DOHH2 (cell line): ENCODE measurements at regions not wholly inside any gene's neighbourhood (a gene's known extent, or its start where the extent isn't known, plus 50 kb on each side); places are given as distances from the start of the nearest gene placed in this dataset.

ENCODE experiments used
- H3F3A ChIP-seq: fragments of 200-600 bp; sonication (generic), shearing (Covaris generic); 2 replicates; pipeline ENCODE4 v1.6.0; 2016; ENCODE audit warnings: antibody characterized with exemption, mild to moderate bottlenecking; ENCODE audit not compliant: control insufficient read depth, insufficient read depth
- H3K27ac ChIP-seq: fragments of 200-600 bp; sonication (generic); 2 replicates; pipeline ENCODE4 v1.5.1; 2014; ENCODE audit warnings: low read depth, mild to moderate bottlenecking, low read length, moderate library complexity
- H3K27me3 ChIP-seq: fragments of 200-600 bp; sonication (generic); 2 replicates; pipeline ENCODE4 v1.6.1; 2014; ENCODE audit warnings: mild to moderate bottlenecking, low read length, mixed read lengths; ENCODE audit not compliant: control insufficient read depth
- H3K36me3 ChIP-seq: fragments of 200-600 bp; sonication (generic); 2 replicates; pipeline ENCODE4 v1.6.1; 2014; ENCODE audit warnings: mild to moderate bottlenecking, low read length, moderate library complexity, mixed read lengths; ENCODE audit not compliant: control insufficient read depth
- H3K4me1 ChIP-seq: fragments of 200-600 bp; sonication (generic); 2 replicates; pipeline ENCODE4 v1.6.1; 2014; ENCODE audit warnings: mild to moderate bottlenecking, low read length, mixed read lengths; ENCODE audit not compliant: control insufficient read depth
- H3K4me2 ChIP-seq: fragments of 200-600 bp; sonication (generic); 2 replicates; pipeline ENCODE4 v1.6.0; 2014; ENCODE audit warnings: mild to moderate bottlenecking, low read length, moderate library complexity
- H3K4me3 ChIP-seq: fragments of 200-600 bp; sonication (generic); 2 replicates; pipeline ENCODE4 v1.5.1; 2014; ENCODE audit warnings: mild to moderate bottlenecking, low read length, mixed read lengths
- H3K79me2 ChIP-seq: fragments of 200-600 bp; sonication (generic); 2 replicates; pipeline ENCODE4 v1.6.1; 2014; ENCODE audit warnings: mild to moderate bottlenecking, low read length, mixed read lengths; ENCODE audit not compliant: control insufficient read depth
- H3K9me2 ChIP-seq: fragments of 200-600 bp; sonication (generic); replicated peaks from 2 replicates; pipeline ENCODE4 v1.6.1; 2014; ENCODE audit warnings: mild to moderate bottlenecking, low read length, mixed read lengths; ENCODE audit not compliant: control insufficient read depth
- H3K9me3 ChIP-seq: fragments of 200-600 bp; sonication (generic); 2 replicates; pipeline ENCODE4 v1.6.1; 2014; ENCODE audit warnings: antibody characterized with exemption, low read length, mixed read lengths; ENCODE audit not compliant: control insufficient read depth, insufficient read depth
- H4K20me1 ChIP-seq: fragments of 200-600 bp; sonication (generic); 2 replicates; pipeline ENCODE4 v1.6.0; 2014; ENCODE audit warnings: low read depth, mild to moderate bottlenecking, antibody characterized with exemption, low read length, moderate library complexity; ENCODE audit not compliant: control insufficient read depth, insufficient read depth
- CTCF ChIP-seq: fragments of 200-600 bp; sonication (generic); IDR thresholded peaks from one replicate; pipeline ENCODE4 v1.5.1; 2014; ENCODE audit warnings: antibody characterized with exemption, mild to moderate bottlenecking, low read depth, low read length; ENCODE audit not compliant: poor library complexity, severe bottlenecking
- EZH2phosphoT487 ChIP-seq: fragments of 200-600 bp; sonication (generic); IDR thresholded peaks from 2 replicates; pipeline ENCODE4 v1.6.1; 2017; ENCODE audit warnings: borderline replicate concordance, mild to moderate bottlenecking, antibody characterized with exemption, low read length, moderate library complexity, mixed read lengths

DNA sequence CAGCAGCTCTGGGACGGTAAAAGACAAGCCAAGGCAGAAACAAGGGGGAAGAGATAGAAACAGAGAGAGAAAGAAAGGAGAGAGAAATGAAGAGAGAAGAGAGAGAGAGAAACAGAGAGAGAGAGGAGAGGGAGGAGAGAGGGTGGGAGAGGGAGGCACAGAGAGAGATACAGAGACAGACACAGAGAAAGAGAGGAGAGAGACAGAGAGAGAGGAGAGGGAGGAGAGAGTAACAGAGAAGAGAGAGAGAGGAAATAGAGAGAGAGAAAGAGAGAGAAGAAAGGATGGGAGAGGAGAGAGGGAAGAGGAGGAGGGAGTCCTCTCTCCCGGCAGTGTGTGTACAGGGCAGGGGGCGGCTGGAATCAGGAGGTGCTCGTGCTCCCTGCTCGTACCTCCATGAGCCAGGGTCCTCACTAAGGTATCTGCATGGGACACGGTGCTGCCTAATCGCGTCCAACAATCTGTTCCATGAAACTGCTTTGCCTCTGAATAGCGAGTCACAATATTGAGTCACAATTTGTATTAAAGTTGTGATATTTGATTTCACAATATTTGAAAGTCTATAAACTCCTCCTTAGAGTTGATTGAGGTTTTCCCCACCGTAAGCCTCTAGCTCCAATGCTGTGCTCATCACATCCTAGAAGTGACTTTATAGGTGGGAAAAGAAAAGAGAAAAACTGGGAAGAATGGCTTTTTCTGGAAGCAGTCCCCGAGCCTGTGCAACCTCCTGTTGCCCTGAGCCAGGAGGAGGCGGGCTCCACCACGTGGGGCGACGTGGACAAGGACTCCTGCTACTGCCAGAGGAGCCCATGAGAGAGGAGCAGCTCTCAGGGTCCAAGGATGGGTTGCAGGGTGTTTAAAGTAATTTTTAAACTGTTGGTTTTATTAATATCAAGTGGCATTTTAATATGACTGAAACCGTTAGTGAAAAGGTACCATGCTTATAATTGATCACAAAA, 81.7 kb upstream of the ARHGEF7 start:
- H3K9me2 ChIP-seq, result no peaks in the 10 kb centered on the region
- H3K4me1 ChIP-seq, result no peaks in the 10 kb centered on the region
- no peak overlapping the region for H3K27ac ChIP-seq
- H4K20me1 ChIP-seq, result no peaks in the 10 kb centered on the region
- H3K4me3 ChIP-seq, result no peak overlapping the region
- H3K27me3 ChIP-seq, result no peaks in the 10 kb centered on the region
- no peaks in the 10 kb centered on the region for H3F3A ChIP-seq
- H3K79me2 ChIP-seq, result no peaks in the 10 kb centered on the region
- H3K9me3 ChIP-seq, result no peaks in the 10 kb centered on the region
- no peaks in the 10 kb centered on the region for H3K36me3 ChIP-seq
- no peak for TF ChIP-seq EZH2phosphoT487
- TF ChIP-seq CTCF, result no peak
- H3K4me2 ChIP-seq, result no peak overlapping the region

GRCh38 chr13:111031531-111031961, 83.6 kb upstream of the ARHGEF7 start:
- Histone ChIP-seq H3K4me1 (no peaks in the 10 kb centered on the region), H3K79me2 (no peaks in the 10 kb centered on the region), H3K9me3 (no peaks in the 10 kb centered on the region), H3K4me2 (no peak overlapping the region), H4K20me1 (no peaks in the 10 kb centered on the region), H3K27me3 (no peaks in the 10 kb centered on the region), H3K27ac (no peak overlapping the region), H3K36me3 (no peaks in the 10 kb centered on the region), H3K9me2 (no peaks in the 10 kb centered on the region), H3F3A (no peaks in the 10 kb centered on the region), H3K4me3 (no peak overlapping the region)
- TF ChIP-seq EZH2phosphoT487 (no peak), CTCF (no peak)

DNA sequence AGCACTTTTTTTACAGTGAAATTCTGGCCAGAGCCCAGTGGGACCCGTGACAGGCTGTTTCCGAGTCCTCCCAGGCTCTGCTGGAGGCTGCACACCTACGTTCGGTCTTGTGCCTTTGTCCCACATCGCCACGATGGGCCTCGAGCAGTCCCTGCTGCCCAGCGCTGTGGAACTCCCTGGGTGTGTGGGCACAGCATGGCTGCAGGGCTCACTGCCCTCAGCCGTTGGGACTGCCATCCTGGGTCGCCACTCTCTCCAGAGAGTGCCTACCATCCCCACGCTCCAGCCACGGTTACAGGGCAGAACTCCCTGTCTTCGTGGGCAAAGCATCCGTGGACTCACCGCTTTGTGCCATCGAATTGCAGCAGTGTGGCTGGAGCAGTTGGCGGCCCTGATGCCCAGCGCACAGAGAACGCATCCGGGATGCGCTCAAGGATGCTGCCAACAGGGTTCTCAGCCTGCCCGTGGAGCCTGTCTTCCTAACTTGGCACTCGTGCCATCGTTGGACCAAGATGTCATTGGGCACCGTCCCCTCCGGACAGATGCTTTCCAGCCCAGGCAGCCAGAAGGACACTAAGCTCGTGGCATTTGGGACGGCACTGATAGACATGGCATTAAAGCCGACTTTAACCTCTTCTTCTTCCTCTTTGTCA, 85.0 kb upstream of the ARHGEF7 start:
- no peaks in the 10 kb centered on the region for H4K20me1 ChIP-seq
- H3K4me1 ChIP-seq, result no peaks in the 10 kb centered on the region
- H3K79me2 ChIP-seq, result no peaks in the 10 kb centered on the region
- no peak overlapping the region for H3K4me3 ChIP-seq
- H3F3A ChIP-seq, result no peaks in the 10 kb centered on the region
- H3K9me3 ChIP-seq, result no peaks in the 10 kb centered on the region
- no peak overlapping the region for H3K27ac ChIP-seq
- no peaks in the 10 kb centered on the region for H3K9me2 ChIP-seq
- no peaks in the 10 kb centered on the region for H3K27me3 ChIP-seq
- TF ChIP-seq CTCF, result no peak
- H3K4me2 ChIP-seq, result no peak overlapping the region
- no peaks in the 10 kb centered on the region for H3K36me3 ChIP-seq
